ENCODE measurements at regions not wholly inside any gene's neighbourhood (a gene's known extent, or its start where the extent isn't known, plus 50 kb on each side); places are given as distances from the start of the nearest gene placed in this dataset.

GRCh38 chr18:11419338-11419737 lies 190.1 kb upstream of the SLC35G4 start:
- DNase-seq: no peak
- Histone ChIP-seq H3K27me3 (no peaks in the 10 kb centered on the region), H3K4me1 (no peaks in the 10 kb centered on the region), H3K27ac (no peak overlapping the region), H3K36me3 (no peaks in the 10 kb centered on the region), H3K9me3 (no peaks in the 10 kb centered on the region), H3K4me3 (no peak overlapping the region)
- no peak for TF ChIP-seq CTCF (IDR thresholded peaks at IDR 0.05)
- TF ChIP-seq POLR2A (IDR thresholded peaks at IDR 0.05): no peak

GRCh38 chr18:11412811-11413210 lies 196.6 kb upstream of the SLC35G4 start:
- Histone ChIP-seq H3K27ac (no peak overlapping the region), H3K4me1 (no peaks in the 10 kb centered on the region), H3K9me3 (no peaks in the 10 kb centered on the region), H3K27me3 (no peaks in the 10 kb centered on the region), H3K4me3 (no peak overlapping the region), H3K36me3 (no peaks in the 10 kb centered on the region)
- DNase-seq: no peak
- TF ChIP-seq POLR2A (IDR thresholded peaks at IDR 0.05) (no peak), CTCF (IDR thresholded peaks at IDR 0.05) (no peak)

GRCh38 chr18:11411048-11411447 lies 198.3 kb upstream of the SLC35G4 start:
- H3K27me3 ChIP-seq: no peaks in the 10 kb centered on the region
- TF ChIP-seq CTCF (IDR thresholded peaks at IDR 0.05): no peak
- TF ChIP-seq POLR2A (IDR thresholded peaks at IDR 0.05): no peak
- DNase-seq: no peak
- H3K4me3 ChIP-seq: no peak overlapping the region
- H3K4me1 ChIP-seq: no peaks in the 10 kb centered on the region
- H3K9me3 ChIP-seq: no peaks in the 10 kb centered on the region
- H3K27ac ChIP-seq: no peak overlapping the region
- H3K36me3 ChIP-seq: no peaks in the 10 kb centered on the region

GRCh38 chr18:11408555-11409065 lies 200.8 kb upstream of the SLC35G4 start:
- Histone ChIP-seq H3K4me3 (no peak overlapping the region), H3K27ac (no peak overlapping the region), H3K4me1 (no peaks in the 10 kb centered on the region), H3K36me3 (no peaks in the 10 kb centered on the region), H3K27me3 (no peaks in the 10 kb centered on the region), H3K9me3 (no peaks in the 10 kb centered on the region)
- TF ChIP-seq POLR2A (IDR thresholded peaks at IDR 0.05) (no peak), CTCF (IDR thresholded peaks at IDR 0.05) (no peak)
- no peak for DNase-seq

- H3K36me3 ChIP-seq: no peaks in the 10 kb centered on the region
- TF ChIP-seq POLR2A (IDR thresholded peaks at IDR 0.05) (no peak), CTCF (IDR thresholded peaks at IDR 0.05) (no peak)
Measured at GRCh38 chr18:11407940-11408339, 201.5 kb upstream of the SLC35G4 start.

GRCh38 chr18:11405804-11406203 lies 203.6 kb upstream of the SLC35G4 start:
- H3K9me3 ChIP-seq: no peaks in the 10 kb centered on the region
- H3K4me3 ChIP-seq: no peak overlapping the region
- no peaks in the 10 kb centered on the region for H3K27me3 ChIP-seq
- TF ChIP-seq CTCF (IDR thresholded peaks at IDR 0.05) (no peak), POLR2A (IDR thresholded peaks at IDR 0.05) (no peak)
- no peaks in the 10 kb centered on the region for H3K4me1 ChIP-seq
- H3K27ac ChIP-seq: no peak overlapping the region
- no peak for DNase-seq
- no peaks in the 10 kb centered on the region for H3K36me3 ChIP-seq

More at GRCh38 chr18:11407940-11408339, 201.5 kb upstream of the SLC35G4 start:
- Histone ChIP-seq H3K4me1 (no peaks in the 10 kb centered on the region), H3K27ac (no peak overlapping the region), H3K4me3 (no peak overlapping the region), H3K27me3 (no peaks in the 10 kb centered on the region), H3K9me3 (no peaks in the 10 kb centered on the region)
- DNase-seq: no peak

Measured in Peyer's patch (tissue), 4 donors.